Ishikawa (cell line): ENCODE measurements at regions not wholly inside any gene's neighbourhood (a gene's known extent, or its start where the extent isn't known, plus 50 kb on each side); places are given as distances from the start of the nearest gene placed in this dataset.

Experiments
- EP300 ChIP-seq: IDR thresholded peaks from 2 replicates; pipeline ENCODE4 v1.6.1; 2012; ENCODE audit warnings: borderline replicate concordance
- TCF12 ChIP-seq: IDR thresholded peaks from 2 replicates; pipeline ENCODE4 v1.6.1; 2012; ENCODE audit warnings: low read depth
- TF ChIP-seq, protein P1 (sequence below): IDR thresholded peaks from 2 replicates; pipeline ENCODE4 v1.6.1; 2012

DNA sequence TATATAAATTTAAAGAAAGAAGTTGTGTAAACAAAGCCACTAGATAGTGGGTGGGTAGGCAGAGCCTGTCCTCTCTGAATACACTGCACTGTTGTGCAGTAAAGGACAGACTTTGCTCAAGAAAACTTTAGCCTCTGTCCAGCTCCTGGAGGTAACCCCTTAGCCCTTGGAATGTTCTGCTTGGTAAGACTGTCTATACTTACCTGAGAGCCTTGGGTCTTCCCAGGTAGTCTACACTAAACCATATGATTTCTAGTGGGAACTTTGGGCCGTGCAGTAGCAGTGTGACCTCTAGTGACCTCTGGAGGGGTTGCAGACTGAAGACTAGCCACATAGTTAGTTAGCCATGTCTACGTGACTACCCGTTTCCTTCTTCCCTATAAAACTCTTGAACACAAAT lies 678.3 kb upstream of the NRXN1 start:
- TF ChIP-seq, protein P1, sequence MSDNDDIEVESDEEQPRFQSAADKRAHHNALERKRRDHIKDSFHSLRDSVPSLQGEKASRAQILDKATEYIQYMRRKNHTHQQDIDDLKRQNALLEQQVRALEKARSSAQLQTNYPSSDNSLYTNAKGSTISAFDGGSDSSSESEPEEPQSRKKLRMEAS: no peak
- TF ChIP-seq TCF12: no peak
- TF ChIP-seq EP300: no peak
